GM23338 (cell line): ENCODE measurements at regions not wholly inside any gene's neighbourhood (a gene's known extent, or its start where the extent isn't known, plus 50 kb on each side); places are given as distances from the start of the nearest gene placed in this dataset.

ENCODE experiments used
- ATAC-seq: fragments of 200-7000 bp; cut with Tn5 transposase; 3 replicates; pipeline ENCODE4 v1.9.1; 2020
- DNase-seq: peaks from one replicate; pipeline ENCODE4 v3.0.0-alpha.2; 2015; ENCODE audit warnings: low spot score
- H2AFZ ChIP-seq: fragments of 200-600 bp; sonication (generic); 2 replicates; pipeline ENCODE4 v1.8.0; 2016; ENCODE audit warnings: antibody characterized with exemption, mild to moderate bottlenecking, moderate library complexity
- H3F3A ChIP-seq: fragments of 200-600 bp; sonication (generic); replicated peaks from 2 replicates; pipeline ENCODE4 v1.8.0; 2017; ENCODE audit warnings: antibody characterized with exemption, mixed run types, low read depth
- H3K27ac ChIP-seq: fragments of 200-600 bp; sonication (generic); 2 replicates; pipeline ENCODE4 v1.6.1; 2016; ENCODE audit warnings: low read depth
- H3K27me3 ChIP-seq: fragments of 200-600 bp; sonication (generic); 2 replicates; pipeline ENCODE4 v1.8.0; 2016; ENCODE audit warnings: mild to moderate bottlenecking, mixed run types, moderate library complexity; ENCODE audit not compliant: insufficient read depth
- H3K36me3 ChIP-seq: fragments of 200-600 bp; sonication (generic); 2 replicates; pipeline ENCODE4 v1.8.0; 2016; ENCODE audit warnings: mild to moderate bottlenecking; ENCODE audit not compliant: insufficient read depth
- H3K4me1 ChIP-seq: fragments of 200-600 bp; sonication (generic); 2 replicates; pipeline ENCODE4 v1.8.0; 2016; ENCODE audit warnings: mild to moderate bottlenecking, moderate library complexity; ENCODE audit not compliant: insufficient read depth
- H3K4me2 ChIP-seq: fragments of 200-600 bp; sonication (generic); 2 replicates; pipeline ENCODE4 v1.7.1; 2017; ENCODE audit warnings: mixed run types
- H3K4me3 ChIP-seq: fragments of 200-600 bp; sonication (generic); 2 replicates; pipeline ENCODE4 v1.6.1; 2016; ENCODE audit warnings: mixed run types
- H3K79me2 ChIP-seq: fragments of 200-600 bp; sonication (generic); replicated peaks from 2 replicates; pipeline ENCODE4 v1.8.0; 2017; ENCODE audit warnings: mild to moderate bottlenecking; ENCODE audit not compliant: insufficient read depth
- H3K9me2 ChIP-seq: fragments of 200-600 bp; sonication (generic); 2 replicates; pipeline ENCODE4 v1.8.0; 2017; ENCODE audit not compliant: insufficient read depth
- H4K20me1 ChIP-seq: fragments of 200-600 bp; sonication (generic); replicated peaks from 2 replicates; pipeline ENCODE4 v1.8.0; 2017; ENCODE audit warnings: mild to moderate bottlenecking; ENCODE audit not compliant: insufficient read depth
- H3K27ac Mint-ChIP-seq: 2 replicates; pipeline ENCODE4 v1.8.0; 2020; ENCODE audit warnings: inconsistent platforms, mild to moderate bottlenecking, moderate library complexity, mixed read lengths
- H3K27me3 Mint-ChIP-seq: 3 replicates; pipeline ENCODE4 v1.8.0; 2022; ENCODE audit warnings: low read depth, mild to moderate bottlenecking, moderate library complexity, mixed read lengths, inconsistent platforms; ENCODE audit not compliant: insufficient read depth, poor library complexity
- H3K36me3 Mint-ChIP-seq: 3 replicates; pipeline ENCODE4 v1.8.0; 2021; ENCODE audit warnings: low read depth, mild to moderate bottlenecking, inconsistent platforms, moderate library complexity, mixed read lengths
- H3K4me1 Mint-ChIP-seq: 3 replicates; pipeline ENCODE4 v1.8.0; 2020; ENCODE audit warnings: mild to moderate bottlenecking, inconsistent platforms, mixed read lengths
- H3K4me3 Mint-ChIP-seq: 3 replicates; pipeline ENCODE4 v1.8.0; 2021; ENCODE audit warnings: moderate library complexity, mild to moderate bottlenecking, inconsistent platforms, mixed read lengths
- H3K9me3 Mint-ChIP-seq: 3 replicates; pipeline ENCODE4 v1.8.0; 2020; ENCODE audit warnings: moderate library complexity, mild to moderate bottlenecking, inconsistent platforms, mixed read lengths
- CREB1 ChIP-seq: fragments of 250-450 bp; sonication (Bioruptor Pico); IDR thresholded peaks from 2 replicates; pipeline ENCODE4 v1.5.0; 2020; ENCODE audit warnings: low read depth, mild to moderate bottlenecking, moderate library complexity
- CTCF ChIP-seq, 2 experiments: fragments of 200-600 bp in 1 of 2; sonication (generic) in 1 of 2; conservative IDR thresholded peaks; 2 replicates each; pipeline versions ENCODE4 v1.5.1 to v1.6.1; 2016 to 2017; ENCODE audit warnings: antibody characterized with exemption in 2 of 2, low read depth in 2 of 2, mild to moderate bottlenecking in 2 of 2, moderate library complexity in 1 of 2
- ETS1 ChIP-seq: IDR thresholded peaks from 2 replicates; pipeline ENCODE4 v1.6.1; 2016; ENCODE audit warnings: antibody characterized with exemption
- EZH2 ChIP-seq: fragments of 200-600 bp; sonication (generic); IDR thresholded peaks from one replicate; pipeline ENCODE4 v1.8.0; 2017; ENCODE audit warnings: antibody characterized with exemption, mild to moderate bottlenecking, low read depth; ENCODE audit not compliant: unreplicated experiment
- EZH2phosphoT487 ChIP-seq: fragments of 200-600 bp; sonication (generic); IDR thresholded peaks from one replicate; pipeline ENCODE4 v1.8.1; 2018; ENCODE audit warnings: antibody characterized with exemption; ENCODE audit not compliant: unreplicated experiment
- NANOG ChIP-seq: IDR thresholded peaks from 2 replicates; pipeline ENCODE4 v1.6.1; 2016; ENCODE audit warnings: antibody characterized with exemption, borderline replicate concordance
- POLR2AphosphoS5 ChIP-seq: IDR thresholded peaks from 2 replicates; pipeline ENCODE4 v1.6.1; 2016; ENCODE audit warnings: antibody characterized with exemption, low read depth
- ZNF114 ChIP-seq: fragments of 250-450 bp; sonication (Bioruptor Pico); IDR thresholded peaks from 2 replicates; pipeline ENCODE4 v1.5.0; 2020; ENCODE audit warnings: mild to moderate bottlenecking, moderate library complexity
- ZNF331 ChIP-seq: fragments of 250-450 bp; sonication (Bioruptor Pico); IDR thresholded peaks from 2 replicates; pipeline ENCODE4 v1.5.0; 2020; ENCODE audit warnings: low read depth, mild to moderate bottlenecking, moderate library complexity
- ZNF462 ChIP-seq: fragments of 250-450 bp; sonication (Bioruptor Pico); IDR thresholded peaks from 2 replicates; pipeline ENCODE4 v1.5.0; 2020; ENCODE audit warnings: mild to moderate bottlenecking, moderate library complexity

GRCh38 chrX:3493605-3494004 is 147.2 kb upstream of the MXRA5 start (continued):
- no peak for TF ChIP-seq CTCF (conservative IDR thresholded peaks at IDR 0.05; ENCODE audit: low read depth in 2 of 2)
- TF ChIP-seq NANOG, result no peak
- no peak for TF ChIP-seq POLR2AphosphoS5
- no peak for TF ChIP-seq CREB1 (CRISPR knock-in tag)

GRCh38 chrX:3485727-3486126 is 139.3 kb upstream of the MXRA5 start:
- no peaks in the 10 kb centered on the region for H3K79me2 ChIP-seq
- Mint-ChIP-seq H3K9me3 (peaks cover 3% of the 10 kb centered on the region; the same call in 1 of the 3 replicates), H3K27ac (no peak overlapping the region), H3K4me1 (no peaks in the 10 kb centered on the region), H3K4me3 (no peak overlapping the region), H3K36me3 (no peaks in the 10 kb centered on the region), H3K27me3 (no peaks in the 10 kb centered on the region)
- H3K27me3 ChIP-seq, result no peaks in the 10 kb centered on the region
- no peak overlapping the region for H2AFZ ChIP-seq
- H3K4me3 ChIP-seq, result no peak overlapping the region
- H3K27ac ChIP-seq, result no peak overlapping the region
- no peaks in the 10 kb centered on the region for H3K9me2 ChIP-seq
- H3K4me1 ChIP-seq, result no peaks in the 10 kb centered on the region
- no peak for TF ChIP-seq ZNF462
- TF ChIP-seq ZNF331 (CRISPR knock-in tag), result no peak
- no peak for TF ChIP-seq CTCF (conservative IDR thresholded peaks at IDR 0.05; ENCODE audit: low read depth in 2 of 2)
- TF ChIP-seq EZH2phosphoT487, result no peak
- TF ChIP-seq ETS1, result no peak
- TF ChIP-seq NANOG, result no peak
- TF ChIP-seq ZNF114 (CRISPR knock-in tag), result no peak
- TF ChIP-seq EZH2, result no peak
- ATAC-seq (no peak), DNase-seq (peak; percentile 4)
- no peaks in the 10 kb centered on the region for H4K20me1 ChIP-seq
- H3F3A ChIP-seq, result no peaks in the 10 kb centered on the region
- no peaks in the 10 kb centered on the region for H3K36me3 ChIP-seq
- no peak overlapping the region for H3K4me2 ChIP-seq
